ENCODE measurements at regions not wholly inside any gene's neighbourhood (a gene's known extent, or its start where the extent isn't known, plus 50 kb on each side); places are given as distances from the start of the nearest gene placed in this dataset.

DNA sequence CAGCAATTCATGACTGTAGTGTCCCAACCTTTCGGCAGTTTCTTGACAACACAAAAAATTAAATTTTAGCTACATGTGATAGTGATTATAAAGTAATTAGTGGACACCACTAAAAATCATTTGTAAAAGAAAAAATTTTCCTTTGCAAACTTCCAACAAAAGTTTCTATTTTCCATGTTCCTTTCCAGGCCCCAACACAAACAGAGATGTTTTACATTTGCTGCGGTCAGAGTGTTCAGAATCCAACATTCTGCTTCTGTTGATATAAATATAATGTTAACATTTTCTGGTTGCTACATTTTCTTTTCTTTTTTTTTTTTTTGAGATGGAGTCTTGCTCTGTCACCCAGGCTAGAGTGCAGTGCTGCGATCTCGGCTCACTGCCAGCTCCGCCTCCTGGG lies 54.9 kb upstream of the WLS start:
- Histone ChIP-seq H3K27me3 (replicated peaks; ENCODE audit: control insufficient read depth, insufficient read depth, low read length) (no peaks in the 10 kb centered on the region), H3K4me1 (ENCODE audit: control insufficient read depth, insufficient read depth, low read length) (peaks cover 12% of the 10 kb centered on the region), H3K9ac (ENCODE audit: low read length) (no peak overlapping the region), H3K4me3 (ENCODE audit: low read length) (no peak overlapping the region), H3K9me3 (ENCODE audit: control insufficient read depth, low read length) (no peaks in the 10 kb centered on the region), H3K36me3 (ENCODE audit: control insufficient read depth, insufficient read depth, low read length, severe bottlenecking) (no peaks in the 10 kb centered on the region)
- DNase-seq (ENCODE audit: low read depth): no peak

DNA sequence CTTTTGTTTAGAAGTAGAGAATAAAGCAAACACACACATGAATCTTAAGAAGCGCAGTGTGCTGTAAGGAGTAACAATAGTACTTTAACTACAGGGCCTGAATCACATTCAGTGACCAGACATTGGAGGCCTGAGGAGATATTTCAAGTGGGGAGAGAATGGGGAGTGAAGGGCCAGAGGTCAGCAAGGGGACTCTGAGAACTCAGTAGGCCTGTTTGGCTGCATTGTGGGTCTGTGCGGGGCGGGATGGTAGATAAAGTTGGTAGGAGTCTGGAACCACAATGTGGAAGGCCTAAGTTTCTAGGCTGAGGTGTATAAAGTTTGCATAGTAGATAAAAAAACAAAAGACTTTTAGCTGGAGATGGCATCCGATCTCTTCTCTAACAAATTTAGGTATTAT lies 52.7 kb upstream of the WLS start:
- H3K4me1 ChIP-seq (ENCODE audit: control insufficient read depth, insufficient read depth, low read length): peaks cover 4% of the 10 kb centered on the region
- H3K36me3 ChIP-seq (ENCODE audit: control insufficient read depth, insufficient read depth, low read length, severe bottlenecking): no peaks in the 10 kb centered on the region
- H3K9ac ChIP-seq (ENCODE audit: low read length): no peak overlapping the region
- H3K4me3 ChIP-seq (ENCODE audit: low read length): no peak overlapping the region
- no peak for DNase-seq (ENCODE audit: low read depth)
- no peaks in the 10 kb centered on the region for H3K9me3 ChIP-seq (ENCODE audit: control insufficient read depth, low read length)
- no peaks in the 10 kb centered on the region for H3K27me3 ChIP-seq (replicated peaks; ENCODE audit: control insufficient read depth, insufficient read depth, low read length)

DNA sequence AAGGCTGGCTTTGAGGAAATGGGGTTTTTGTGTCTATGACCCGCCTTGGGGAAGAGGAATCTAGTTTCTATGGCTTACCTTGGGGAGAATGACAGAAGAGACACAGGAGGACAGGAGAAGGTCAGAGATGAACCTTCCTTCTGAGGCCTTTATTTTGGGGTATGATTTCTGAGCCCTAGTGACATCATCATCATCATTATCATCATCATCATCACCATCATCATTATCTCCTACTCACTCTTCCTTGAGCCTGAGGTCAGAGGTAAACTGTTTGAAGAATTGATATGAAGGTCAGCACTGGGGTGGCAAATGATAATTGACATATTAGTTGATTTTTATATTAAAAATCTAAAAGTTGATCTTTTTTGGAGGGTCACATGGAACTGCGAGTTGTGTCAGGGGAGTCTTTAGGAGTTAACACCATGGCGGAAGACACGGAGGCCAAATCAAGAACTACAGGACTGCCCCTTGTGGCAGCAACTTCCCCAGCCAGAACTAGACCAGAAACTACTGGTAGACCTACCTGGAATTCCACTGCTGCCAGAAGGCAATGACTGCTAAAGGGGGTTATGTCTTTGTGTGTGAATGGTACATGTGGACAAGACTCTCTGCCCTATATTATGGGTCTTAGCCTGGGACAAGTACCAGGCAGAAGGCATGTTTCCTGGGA lies 49.8 kb upstream of the WLS start:
- H3K9ac ChIP-seq (ENCODE audit: low read length): no peak overlapping the region
- no peak for DNase-seq (ENCODE audit: low read depth)
- H3K36me3 ChIP-seq (ENCODE audit: control insufficient read depth, insufficient read depth, low read length, severe bottlenecking): no peaks in the 10 kb centered on the region
- H3K9me3 ChIP-seq (ENCODE audit: control insufficient read depth, low read length): no peaks in the 10 kb centered on the region
- H3K27me3 ChIP-seq (replicated peaks; ENCODE audit: control insufficient read depth, insufficient read depth, low read length): no peaks in the 10 kb centered on the region
- H3K4me3 ChIP-seq (ENCODE audit: low read length): no peak overlapping the region
- peaks cover 2% of the 10 kb centered on the region for H3K4me1 ChIP-seq (ENCODE audit: control insufficient read depth, insufficient read depth, low read length)
